ENCODE measurements at regions not wholly inside any gene's neighbourhood (a gene's known extent, or its start where the extent isn't known, plus 50 kb on each side); places are given as distances from the start of the nearest gene placed in this dataset.

DNA sequence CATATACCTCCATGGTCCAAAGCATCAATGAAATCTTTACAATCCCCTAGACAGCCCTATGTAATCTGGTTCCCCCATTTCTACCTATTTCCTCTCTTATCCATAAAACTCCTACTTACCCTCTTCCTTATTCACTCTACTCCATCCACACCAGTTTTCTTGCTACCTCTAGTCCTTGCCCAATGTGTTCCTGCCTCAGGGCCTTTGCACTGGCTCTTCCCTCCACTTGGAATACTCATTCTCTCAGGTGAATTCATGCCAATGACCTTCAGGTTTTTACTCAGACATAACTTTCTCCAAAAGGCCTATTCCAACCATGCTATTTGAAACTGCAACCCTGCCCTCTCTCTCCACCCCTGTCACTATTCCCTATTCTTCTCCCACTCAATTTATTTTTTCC, 138.7 kb upstream of the KRR1 start:
- TF ChIP-seq EP300 (IDR thresholded peaks at IDR 0.05) (no peak), JUN (IDR thresholded peaks at IDR 0.05) (no peak), KDM1A (IDR thresholded peaks at IDR 0.05; ENCODE audit: low read depth) (no peak), SMC3 (IDR thresholded peaks at IDR 0.05) (no peak), KDM5A (IDR thresholded peaks at IDR 0.05) (no peak), HOXB5 (CRISPR knock-in tag; IDR thresholded peaks at IDR 0.05) (no peak), ESRRA (IDR thresholded peaks at IDR 0.05; ENCODE audit: borderline replicate concordance, low read length) (no peak), MAZ (IDR thresholded peaks at IDR 0.05; ENCODE audit: borderline replicate concordance, low read depth, low read length) (no peak)
- TF ChIP-seq, protein P1, sequence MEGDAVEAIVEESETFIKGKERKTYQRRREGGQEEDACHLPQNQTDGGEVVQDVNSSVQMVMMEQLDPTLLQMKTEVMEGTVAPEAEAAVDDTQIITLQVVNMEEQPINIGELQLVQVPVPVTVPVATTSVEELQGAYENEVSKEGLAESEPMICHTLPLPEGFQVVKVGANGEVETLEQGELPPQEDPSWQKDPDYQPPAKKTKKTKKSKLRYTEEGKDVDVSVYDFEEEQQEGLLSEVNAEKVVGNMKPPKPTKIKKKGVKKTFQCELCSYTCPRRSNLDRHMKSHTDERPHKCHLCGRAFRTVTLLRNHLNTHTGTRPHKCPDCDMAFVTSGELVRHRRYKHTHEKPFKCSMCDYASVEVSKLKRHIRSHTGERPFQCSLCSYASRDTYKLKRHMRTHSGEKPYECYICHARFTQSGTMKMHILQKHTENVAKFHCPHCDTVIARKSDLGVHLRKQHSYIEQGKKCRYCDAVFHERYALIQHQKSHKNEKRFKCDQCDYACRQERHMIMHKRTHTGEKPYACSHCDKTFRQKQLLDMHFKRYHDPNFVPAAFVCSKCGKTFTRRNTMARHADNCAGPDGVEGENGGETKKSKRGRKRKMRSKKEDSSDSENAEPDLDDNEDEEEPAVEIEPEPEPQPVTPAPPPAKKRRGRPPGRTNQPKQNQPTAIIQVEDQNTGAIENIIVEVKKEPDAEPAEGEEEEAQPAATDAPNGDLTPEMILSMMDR (IDR thresholded peaks at IDR 0.05): no peak
- TF ChIP-seq, protein P2, sequence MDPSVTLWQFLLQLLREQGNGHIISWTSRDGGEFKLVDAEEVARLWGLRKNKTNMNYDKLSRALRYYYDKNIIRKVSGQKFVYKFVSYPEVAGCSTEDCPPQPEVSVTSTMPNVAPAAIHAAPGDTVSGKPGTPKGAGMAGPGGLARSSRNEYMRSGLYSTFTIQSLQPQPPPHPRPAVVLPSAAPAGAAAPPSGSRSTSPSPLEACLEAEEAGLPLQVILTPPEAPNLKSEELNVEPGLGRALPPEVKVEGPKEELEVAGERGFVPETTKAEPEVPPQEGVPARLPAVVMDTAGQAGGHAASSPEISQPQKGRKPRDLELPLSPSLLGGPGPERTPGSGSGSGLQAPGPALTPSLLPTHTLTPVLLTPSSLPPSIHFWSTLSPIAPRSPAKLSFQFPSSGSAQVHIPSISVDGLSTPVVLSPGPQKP (IDR thresholded peaks at IDR 0.05; ENCODE audit: low read depth, low read length): no peak
- TF ChIP-seq, protein P3, sequence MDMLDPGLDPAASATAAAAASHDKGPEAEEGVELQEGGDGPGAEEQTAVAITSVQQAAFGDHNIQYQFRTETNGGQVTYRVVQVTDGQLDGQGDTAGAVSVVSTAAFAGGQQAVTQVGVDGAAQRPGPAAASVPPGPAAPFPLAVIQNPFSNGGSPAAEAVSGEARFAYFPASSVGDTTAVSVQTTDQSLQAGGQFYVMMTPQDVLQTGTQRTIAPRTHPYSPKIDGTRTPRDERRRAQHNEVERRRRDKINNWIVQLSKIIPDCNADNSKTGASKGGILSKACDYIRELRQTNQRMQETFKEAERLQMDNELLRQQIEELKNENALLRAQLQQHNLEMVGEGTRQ (IDR thresholded peaks at IDR 0.05): no peak
